ENCODE measurements at regions not wholly inside any gene's neighbourhood (a gene's known extent, or its start where the extent isn't known, plus 50 kb on each side); places are given as distances from the start of the nearest gene placed in this dataset.
A peak's percentile ranks its signal among the peaks of the same experiment; 100 is the strongest.

DNA sequence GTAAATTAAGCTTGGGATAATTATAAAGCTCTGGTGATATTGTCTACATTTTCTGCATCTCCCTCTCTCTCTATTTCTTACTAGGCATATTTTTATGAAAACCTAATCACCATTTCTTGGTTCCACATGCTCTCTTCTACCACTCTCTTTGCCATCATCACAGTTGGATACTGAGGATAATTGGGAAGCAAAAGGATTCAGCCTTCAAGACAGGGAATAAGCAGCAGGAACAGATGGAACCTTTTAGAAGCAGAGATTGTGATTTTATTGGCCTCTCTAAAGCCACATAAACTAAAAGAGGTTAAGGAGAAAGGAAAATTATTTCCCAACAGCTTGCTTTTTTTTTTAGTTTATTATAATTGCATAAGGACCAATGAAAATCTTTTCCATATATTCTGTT, 226.3 kb upstream of the SPHKAP start:
- Histone ChIP-seq H3K27me3 (ENCODE audit: insufficient read depth, low read length) (no peaks in the 10 kb centered on the region), H3K9ac (ENCODE audit: low read length) (no peak overlapping the region), H3K9me3 (ENCODE audit: low read length) (no peaks in the 10 kb centered on the region), H3K27ac (ENCODE audit: low read depth, low read length, poor library complexity, severe bottlenecking) (no peak overlapping the region), H3K36me3 (ENCODE audit: insufficient read depth, low read length) (no peaks in the 10 kb centered on the region), H4K20me1 (ENCODE audit: insufficient read depth, low read length) (no peaks in the 10 kb centered on the region), H3K4me3 (ENCODE audit: low read depth, low read length, poor library complexity, severe bottlenecking) (no peak overlapping the region), H3F3A (ENCODE audit: insufficient read depth, low read length) (no peaks in the 10 kb centered on the region), H3K4me2 (ENCODE audit: low read length) (no peak overlapping the region), H3K79me2 (ENCODE audit: insufficient read depth, low read length) (no peaks in the 10 kb centered on the region), H3K9me2 (ENCODE audit: low read depth, low read length) (no peaks in the 10 kb centered on the region), H2AFZ (ENCODE audit: low read length) (no peak overlapping the region), H3K4me1 (ENCODE audit: insufficient read depth, low read length, severe bottlenecking) (no peaks in the 10 kb centered on the region)
- TF ChIP-seq EZH2 (IDR thresholded peaks at IDR 0.05; ENCODE audit: borderline replicate concordance, low read length): no peak
- TF ChIP-seq, protein P1, sequence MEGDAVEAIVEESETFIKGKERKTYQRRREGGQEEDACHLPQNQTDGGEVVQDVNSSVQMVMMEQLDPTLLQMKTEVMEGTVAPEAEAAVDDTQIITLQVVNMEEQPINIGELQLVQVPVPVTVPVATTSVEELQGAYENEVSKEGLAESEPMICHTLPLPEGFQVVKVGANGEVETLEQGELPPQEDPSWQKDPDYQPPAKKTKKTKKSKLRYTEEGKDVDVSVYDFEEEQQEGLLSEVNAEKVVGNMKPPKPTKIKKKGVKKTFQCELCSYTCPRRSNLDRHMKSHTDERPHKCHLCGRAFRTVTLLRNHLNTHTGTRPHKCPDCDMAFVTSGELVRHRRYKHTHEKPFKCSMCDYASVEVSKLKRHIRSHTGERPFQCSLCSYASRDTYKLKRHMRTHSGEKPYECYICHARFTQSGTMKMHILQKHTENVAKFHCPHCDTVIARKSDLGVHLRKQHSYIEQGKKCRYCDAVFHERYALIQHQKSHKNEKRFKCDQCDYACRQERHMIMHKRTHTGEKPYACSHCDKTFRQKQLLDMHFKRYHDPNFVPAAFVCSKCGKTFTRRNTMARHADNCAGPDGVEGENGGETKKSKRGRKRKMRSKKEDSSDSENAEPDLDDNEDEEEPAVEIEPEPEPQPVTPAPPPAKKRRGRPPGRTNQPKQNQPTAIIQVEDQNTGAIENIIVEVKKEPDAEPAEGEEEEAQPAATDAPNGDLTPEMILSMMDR (IDR thresholded peaks at IDR 0.05; ENCODE audit: low read length): no peak

DNA sequence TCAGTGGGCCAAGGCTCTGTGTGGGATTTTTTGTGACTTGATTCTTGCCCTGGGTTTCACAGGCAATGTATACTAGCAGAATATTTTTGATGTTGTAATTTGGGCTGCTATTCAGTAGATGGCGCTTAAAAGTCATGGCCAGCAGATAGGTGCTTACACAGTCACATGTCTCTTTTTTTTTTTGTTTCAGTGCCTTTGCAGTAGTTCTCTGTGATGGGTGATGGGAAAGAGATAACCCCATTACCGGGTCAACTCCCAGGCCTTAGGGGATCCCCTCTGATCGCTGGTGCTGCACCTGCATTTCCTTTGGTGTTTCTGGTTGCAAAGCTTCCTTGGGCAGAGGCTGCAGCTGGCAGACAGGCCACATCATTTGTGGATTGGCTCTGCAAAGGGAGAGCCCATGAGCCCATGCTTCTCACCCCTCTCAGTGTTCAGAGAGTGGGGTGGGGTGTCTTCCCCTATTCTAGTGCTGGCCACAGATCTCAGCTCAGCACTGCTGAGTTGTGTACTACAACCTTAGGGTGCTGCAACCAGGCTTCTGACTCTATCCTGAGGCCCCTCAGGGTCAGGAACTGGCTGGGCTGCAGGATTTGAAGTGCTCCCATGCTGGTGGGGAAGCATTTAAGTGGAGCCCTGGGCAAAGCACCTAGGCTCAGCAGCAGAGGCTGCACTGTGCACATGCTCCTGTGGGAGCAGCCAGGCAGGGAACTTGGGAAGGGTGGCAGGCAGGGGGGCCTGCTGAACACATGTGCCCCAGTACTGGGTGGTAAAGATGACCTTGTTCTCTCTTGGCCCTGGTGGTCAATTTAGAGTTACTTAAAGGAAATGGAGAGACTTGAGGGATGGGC, 219.8 kb upstream of the SPHKAP start:
- no peak overlapping the region for H2AFZ ChIP-seq (ENCODE audit: low read length)
- no peak overlapping the region for H3K9ac ChIP-seq (ENCODE audit: low read length)
- TF ChIP-seq EZH2 (IDR thresholded peaks at IDR 0.05; ENCODE audit: borderline replicate concordance, low read length): no peak
- TF ChIP-seq, protein P1 (IDR thresholded peaks at IDR 0.05; ENCODE audit: low read length): peak; percentile 26; the same call in 1 of the 2 replicates
- no peak overlapping the region for H3K27ac ChIP-seq (ENCODE audit: low read depth, low read length, poor library complexity, severe bottlenecking)
- H3K9me3 ChIP-seq (ENCODE audit: low read length): no peaks in the 10 kb centered on the region
- H3K4me2 ChIP-seq (ENCODE audit: low read length): no peak overlapping the region
- no peak overlapping the region for H3K4me3 ChIP-seq (ENCODE audit: low read depth, low read length, poor library complexity, severe bottlenecking)
- no peaks in the 10 kb centered on the region for H3K36me3 ChIP-seq (ENCODE audit: insufficient read depth, low read length)
- H3F3A ChIP-seq (ENCODE audit: insufficient read depth, low read length): no peaks in the 10 kb centered on the region
- no peaks in the 10 kb centered on the region for H4K20me1 ChIP-seq (ENCODE audit: insufficient read depth, low read length)
- H3K79me2 ChIP-seq (ENCODE audit: insufficient read depth, low read length): no peaks in the 10 kb centered on the region
- H3K4me1 ChIP-seq (ENCODE audit: insufficient read depth, low read length, severe bottlenecking): no peaks in the 10 kb centered on the region
- no peaks in the 10 kb centered on the region for H3K9me2 ChIP-seq (ENCODE audit: low read depth, low read length)
- no peaks in the 10 kb centered on the region for H3K27me3 ChIP-seq (ENCODE audit: insufficient read depth, low read length)

DNA sequence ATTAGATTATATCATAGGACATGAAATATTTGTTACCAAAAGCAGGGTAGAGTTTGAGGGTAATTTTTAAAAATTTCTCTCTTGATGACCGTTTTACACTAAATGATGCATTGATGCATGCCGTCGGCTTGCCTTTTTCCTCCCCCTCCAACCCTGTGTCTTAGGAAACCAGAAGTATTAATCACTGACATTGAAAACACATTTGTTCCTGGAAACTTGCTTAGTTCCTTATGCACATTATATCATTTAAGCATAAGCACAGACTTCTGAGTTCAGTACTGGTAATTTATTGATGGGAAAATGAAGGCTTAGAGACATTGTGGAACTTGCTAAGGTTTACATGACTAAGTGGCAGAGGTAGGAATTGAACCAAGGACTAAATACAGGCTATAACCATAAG, 206.3 kb upstream of the SPHKAP start:
- H3K79me2 ChIP-seq (ENCODE audit: insufficient read depth, low read length): no peaks in the 10 kb centered on the region
- no peak overlapping the region for H3K9ac ChIP-seq (ENCODE audit: low read length)
- H3K4me3 ChIP-seq (ENCODE audit: low read depth, low read length, poor library complexity, severe bottlenecking): no peak overlapping the region
- no peaks in the 10 kb centered on the region for H3K9me2 ChIP-seq (ENCODE audit: low read depth, low read length)
- TF ChIP-seq EZH2 (IDR thresholded peaks at IDR 0.05; ENCODE audit: borderline replicate concordance, low read length): no peak
- TF ChIP-seq, protein P1 (IDR thresholded peaks at IDR 0.05; ENCODE audit: low read length): no peak
- no peak overlapping the region for H3K4me2 ChIP-seq (ENCODE audit: low read length)
- H3K9me3 ChIP-seq (ENCODE audit: low read length): no peaks in the 10 kb centered on the region
- H2AFZ ChIP-seq (ENCODE audit: low read length): no peak overlapping the region
- no peaks in the 10 kb centered on the region for H3F3A ChIP-seq (ENCODE audit: insufficient read depth, low read length)
- H3K27ac ChIP-seq (ENCODE audit: low read depth, low read length, poor library complexity, severe bottlenecking): no peak overlapping the region
- H3K36me3 ChIP-seq (ENCODE audit: insufficient read depth, low read length): no peaks in the 10 kb centered on the region
- no peaks in the 10 kb centered on the region for H3K4me1 ChIP-seq (ENCODE audit: insufficient read depth, low read length, severe bottlenecking)
- no peaks in the 10 kb centered on the region for H4K20me1 ChIP-seq (ENCODE audit: insufficient read depth, low read length)
- H3K27me3 ChIP-seq (ENCODE audit: insufficient read depth, low read length): no peaks in the 10 kb centered on the region
